Adrenal gland (tissue), 9 donors: ENCODE measurements at regions not wholly inside any gene's neighbourhood (a gene's known extent, or its start where the extent isn't known, plus 50 kb on each side); places are given as distances from the start of the nearest gene placed in this dataset.

Experiments used
- DNase-seq, 7 donors: peaks; one replicate each; pipeline ENCODE4 v3.0.0-alpha.2; 2019 to 2020
- H3K27ac ChIP-seq, 5 donors: fragments of 200-600 bp; sonication (generic) in 4 of 5; 1 replicate in 3 of 5; 2 replicates in 2 of 5; pipeline versions ENCODE4 v1.5.1 to v1.8.0; 2016 to 2020; ENCODE audit warnings: mild to moderate bottlenecking in 1 of 5
- H3K27me3 ChIP-seq: fragments of 200-600 bp; 2 replicates; pipeline ENCODE4 v1.8.0; 2021
- H3K36me3 ChIP-seq, 2 donors: fragments of 200-600 bp; replicated peaks in 1 of 2; 1 replicate in 1 of 2; 2 replicates in 1 of 2; pipeline versions ENCODE4 v1.5.1 to v1.8.0; 2018 to 2022
- H3K4me1 ChIP-seq, 2 donors: fragments of 200-600 bp; replicated peaks in 1 of 2; 1 replicate in 1 of 2; 2 replicates in 1 of 2; pipeline versions ENCODE4 v1.5.1 to v1.8.0; 2018 to 2021
- H3K4me3 ChIP-seq, 4 donors: fragments of 200-600 bp; sonication (generic) in 3 of 4; one replicate each; pipeline ENCODE4 v1.5.1; 2016 to 2018
- H3K9me3 ChIP-seq, 3 donors: fragments of 200-600 bp; sonication (generic) in 1 of 3; replicated peaks in 1 of 3; 1 replicate in 2 of 3; 2 replicates in 1 of 3; pipeline versions ENCODE4 v1.5.1 to v1.8.0; 2016 to 2021
- POLR2A ChIP-seq, 2 donors: fragments of 450-650 bp; IDR thresholded peaks; one replicate each; pipeline ENCODE4 v1.6.1; 2017; ENCODE audit warnings: antibody characterized with exemption in 2 of 2, mild to moderate bottlenecking in 2 of 2, moderate library complexity in 1 of 2
- WGBS, 4 donors: extraction: QIAGEN DNeasy Blood & Tissue Kit in 2 of 4; methylation state at CpG; one replicate each; pipeline versions ENCODE4 v1.1.5 to v1.1.7; 2013 to 2017; 5-methylcytosine and 5-hydroxymethylcytosine counted together
- intact Hi-C, 2 donors: fragments of 100-400 bp; cut with DNase I; formaldehyde crosslinking; loops; one replicate each; pipeline versions ENCODE4 v1.14.1 to v1.15.0; 2022 to 2023
- TF ChIP-seq, protein P1 (sequence below), 6 experiments: fragments of 450-650 bp in 4 of 6; fragments of 200-600 bp in 2 of 6; sonication (generic) in 1 of 6; IDR thresholded peaks; 1 replicate in 5 of 6; 2 replicates in 1 of 6; pipeline versions ENCODE4 v1.5.1 to v1.8.0; 2016 to 2021; ENCODE audit warnings: antibody characterized with exemption in 6 of 6, mild to moderate bottlenecking in 2 of 6, moderate library complexity in 1 of 6
- donor health status: healthy with polysubstance abuse.
- donor health status: Bipolar disorder and iron deficiency.
- donor health status: DM: yes; HTN: yes; CAD: no.
- donor health status: DM: no; HTN: no; CAD: no.
- donor health status: DM: no; HTN: no; CAD: no.

DNA sequence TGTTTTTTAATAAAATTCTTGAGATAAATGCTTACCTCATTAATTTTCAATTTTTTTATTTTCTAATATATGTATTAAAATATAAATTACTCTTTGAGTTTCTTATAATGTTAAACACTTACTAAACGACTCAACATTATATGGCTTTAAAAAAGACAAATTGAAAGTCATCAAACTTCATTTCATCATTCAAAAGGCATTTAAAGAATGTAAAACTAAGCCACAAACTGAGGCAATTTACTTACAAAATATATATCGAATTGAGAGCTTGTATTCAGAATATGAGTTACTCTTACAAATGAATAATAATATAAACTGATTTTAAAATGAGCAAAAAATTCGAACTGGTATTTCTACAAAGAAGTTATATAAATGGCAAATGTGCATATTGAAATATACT is 1262.2 kb upstream of the PIK3C3 start:
- WGBS, 4 donors = 54 to 68% (median 65%) methylated on average over 3 of the region's 3 CpGs
- intact Hi-C loops = no loop called here

DNA sequence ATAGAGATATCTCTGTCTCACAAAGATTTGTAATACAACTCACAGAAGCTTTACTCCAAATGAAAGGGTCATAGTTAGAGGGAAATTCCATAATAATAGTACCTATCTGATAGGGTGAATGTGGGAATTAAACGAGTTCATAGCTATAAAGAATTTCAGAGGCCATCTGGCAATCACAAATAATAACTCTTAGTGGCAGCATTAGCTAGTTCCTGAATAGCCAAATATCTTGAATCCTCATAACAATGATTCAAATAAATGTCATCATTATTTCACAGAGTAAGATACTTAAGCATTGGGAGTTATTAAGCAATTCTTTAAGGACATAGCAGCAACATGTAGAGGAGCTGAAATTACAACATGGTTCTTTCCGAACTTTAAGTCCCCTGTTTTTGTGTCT is 1265.0 kb upstream of the PIK3C3 start:
- H3K4me1 ChIP-seq = no peaks in the 10 kb centered on the region
- TF ChIP-seq POLR2A (IDR thresholded peaks at IDR 0.05) = no peak
- TF ChIP-seq, protein P1, sequence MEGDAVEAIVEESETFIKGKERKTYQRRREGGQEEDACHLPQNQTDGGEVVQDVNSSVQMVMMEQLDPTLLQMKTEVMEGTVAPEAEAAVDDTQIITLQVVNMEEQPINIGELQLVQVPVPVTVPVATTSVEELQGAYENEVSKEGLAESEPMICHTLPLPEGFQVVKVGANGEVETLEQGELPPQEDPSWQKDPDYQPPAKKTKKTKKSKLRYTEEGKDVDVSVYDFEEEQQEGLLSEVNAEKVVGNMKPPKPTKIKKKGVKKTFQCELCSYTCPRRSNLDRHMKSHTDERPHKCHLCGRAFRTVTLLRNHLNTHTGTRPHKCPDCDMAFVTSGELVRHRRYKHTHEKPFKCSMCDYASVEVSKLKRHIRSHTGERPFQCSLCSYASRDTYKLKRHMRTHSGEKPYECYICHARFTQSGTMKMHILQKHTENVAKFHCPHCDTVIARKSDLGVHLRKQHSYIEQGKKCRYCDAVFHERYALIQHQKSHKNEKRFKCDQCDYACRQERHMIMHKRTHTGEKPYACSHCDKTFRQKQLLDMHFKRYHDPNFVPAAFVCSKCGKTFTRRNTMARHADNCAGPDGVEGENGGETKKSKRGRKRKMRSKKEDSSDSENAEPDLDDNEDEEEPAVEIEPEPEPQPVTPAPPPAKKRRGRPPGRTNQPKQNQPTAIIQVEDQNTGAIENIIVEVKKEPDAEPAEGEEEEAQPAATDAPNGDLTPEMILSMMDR (IDR thresholded peaks at IDR 0.05) = no peak
- H3K9me3 ChIP-seq = no peaks in the 10 kb centered on the region
- H3K4me3 ChIP-seq = no peak overlapping the region
- H3K36me3 ChIP-seq = no peaks in the 10 kb centered on the region
- intact Hi-C loops = no loop called here
- no peak for DNase-seq
- H3K27ac ChIP-seq = no peak overlapping the region
- no peaks in the 10 kb centered on the region for H3K27me3 ChIP-seq
- 57 to 70% (median 60%) methylated on average over 2 of the region's 2 CpGs for WGBS, 4 donors

More for the DNA sequence above, 1262.2 kb upstream of the PIK3C3 start:
- H3K9me3 ChIP-seq = no peaks in the 10 kb centered on the region
- H3K4me1 ChIP-seq = no peaks in the 10 kb centered on the region
- no peak overlapping the region for H3K4me3 ChIP-seq
- no peaks in the 10 kb centered on the region for H3K36me3 ChIP-seq
- TF ChIP-seq, protein P1 (IDR thresholded peaks at IDR 0.05) = no peak
- TF ChIP-seq POLR2A (IDR thresholded peaks at IDR 0.05) = no peak
- no peak for DNase-seq
- no peak overlapping the region for H3K27ac ChIP-seq
- H3K27me3 ChIP-seq = no peaks in the 10 kb centered on the region

DNA sequence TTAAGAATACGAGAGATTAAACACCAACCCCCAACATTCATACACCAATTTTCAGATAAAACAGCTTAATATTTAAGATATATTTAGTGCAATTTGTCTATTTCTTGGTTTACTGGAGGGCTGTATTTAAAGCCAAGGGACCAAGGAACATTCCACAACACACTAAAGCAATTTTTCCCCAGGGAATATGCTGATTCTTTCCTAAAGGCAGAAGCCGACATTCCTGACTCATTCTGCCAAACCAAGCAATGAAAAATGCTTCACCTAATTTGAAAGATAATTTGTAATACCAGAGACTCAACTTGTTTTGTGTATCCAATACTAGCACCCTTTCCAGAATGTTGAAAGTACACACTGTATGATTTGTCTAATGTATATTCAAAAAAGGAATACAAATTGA is 1267.6 kb upstream of the PIK3C3 start:
- Histone ChIP-seq H3K4me3 (no peak overlapping the region), H3K9me3 (no peaks in the 10 kb centered on the region), H3K27ac (no peak overlapping the region), H3K36me3 (no peaks in the 10 kb centered on the region), H3K27me3 (no peaks in the 10 kb centered on the region), H3K4me1 (no peaks in the 10 kb centered on the region)
- DNase-seq = no peak
- intact Hi-C loops = no loop called here
- 60 to 68% (median 65%) methylated on average over 2 of the region's 2 CpGs for WGBS, 4 donors
- no peak for TF ChIP-seq POLR2A (IDR thresholded peaks at IDR 0.05)
- TF ChIP-seq, protein P1 (IDR thresholded peaks at IDR 0.05) = no peak

DNA sequence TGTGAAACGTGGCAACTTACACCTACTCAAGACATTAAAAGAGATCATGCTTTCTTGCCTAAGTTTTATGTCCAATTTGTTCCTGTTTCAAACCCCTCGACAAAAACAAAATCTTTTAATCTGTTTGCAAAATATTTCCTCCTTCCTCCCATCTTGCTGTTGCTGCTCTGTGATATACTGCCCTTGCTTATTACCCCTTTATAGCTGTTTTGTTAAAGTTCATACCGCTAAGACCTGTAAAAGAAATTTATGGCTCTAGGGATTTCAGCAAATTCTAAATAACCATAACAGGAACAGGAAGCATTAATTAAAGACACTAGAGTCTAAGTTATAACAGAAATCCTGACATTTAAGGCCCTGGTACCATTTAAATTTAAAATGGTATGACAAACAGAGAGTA is 1268.2 kb upstream of the PIK3C3 start:
- intact Hi-C loops = no loop called here
- Histone ChIP-seq H3K4me1 (no peaks in the 10 kb centered on the region), H3K9me3 (no peaks in the 10 kb centered on the region), H3K4me3 (no peak overlapping the region), H3K27me3 (no peaks in the 10 kb centered on the region), H3K36me3 (no peaks in the 10 kb centered on the region), H3K27ac (no peak overlapping the region)
- no peak for TF ChIP-seq POLR2A (IDR thresholded peaks at IDR 0.05)
- TF ChIP-seq, protein P1 (IDR thresholded peaks at IDR 0.05) = no peak
- DNase-seq = no peak
- WGBS, 4 donors = 31 to 42% (median 37%) methylated on average over 3 of the region's 3 CpGs
